GM06990 (cell line): ENCODE measurements at regions not wholly inside any gene's neighbourhood (a gene's known extent, or its start where the extent isn't known, plus 50 kb on each side); places are given as distances from the start of the nearest gene placed in this dataset.

Experiments used
- DNase-seq: peaks from one replicate; pipeline ENCODE4 v3.0.0-alpha.2; 2011; ENCODE audit not compliant: insufficient read length; ENCODE audit errors: extremely low read depth
- H3K27me3 ChIP-seq: replicated peaks from 2 replicates; pipeline ENCODE4 v1.6.0; 2011; ENCODE audit warnings: low read length; ENCODE audit not compliant: control insufficient read depth, insufficient read depth
- H3K36me3 ChIP-seq: 2 replicates; pipeline ENCODE4 v1.5.1; 2011; ENCODE audit warnings: low read length; ENCODE audit not compliant: control insufficient read depth, insufficient read depth
- H3K4me3 ChIP-seq: replicated peaks from 2 replicates; pipeline ENCODE4 v1.5.1; 2011; ENCODE audit warnings: low read depth, mild to moderate bottlenecking, control low read depth, low read length
- CTCF ChIP-seq: IDR thresholded peaks from 2 replicates; pipeline ENCODE4 v1.5.1; 2011; ENCODE audit warnings: low read length, control low read depth, mild to moderate bottlenecking, inconsistent platforms; ENCODE audit not compliant: insufficient read depth, poor library complexity, severe bottlenecking

- H3K4me3 ChIP-seq, result no peak overlapping the region
- DNase-seq, result no peak
- TF ChIP-seq CTCF, result no peak
- H3K27me3 ChIP-seq, result no peaks in the 10 kb centered on the region
- H3K36me3 ChIP-seq, result no peaks in the 10 kb centered on the region
Measured at GRCh38 chr11:104736502-104736901, 161.8 kb downstream of the CASP12 start.

DNA sequence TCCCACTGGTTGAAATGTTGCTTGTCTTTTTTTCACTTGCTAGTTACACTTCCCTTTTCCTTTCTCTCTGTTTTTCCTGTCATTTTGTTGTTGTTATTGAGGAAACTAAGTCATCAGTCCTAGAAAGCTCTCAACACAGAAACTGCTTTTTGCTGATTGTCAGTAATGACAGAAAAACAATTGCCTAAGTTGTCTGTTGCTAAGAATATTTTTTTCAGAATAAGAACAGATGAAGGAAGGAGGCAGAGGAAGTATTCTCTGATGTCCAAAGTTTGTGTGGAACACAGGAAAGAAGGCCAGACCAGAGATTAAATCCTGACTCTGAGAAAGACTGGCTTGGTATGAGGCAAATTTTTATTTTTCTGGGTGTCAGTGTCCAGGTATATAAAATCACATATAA is 163.3 kb downstream of the CASP12 start:
- Histone ChIP-seq H3K27me3 (no peaks in the 10 kb centered on the region), H3K36me3 (no peaks in the 10 kb centered on the region), H3K4me3 (no peak overlapping the region)
- TF ChIP-seq CTCF, result no peak
- DNase-seq, result no peak

DNA sequence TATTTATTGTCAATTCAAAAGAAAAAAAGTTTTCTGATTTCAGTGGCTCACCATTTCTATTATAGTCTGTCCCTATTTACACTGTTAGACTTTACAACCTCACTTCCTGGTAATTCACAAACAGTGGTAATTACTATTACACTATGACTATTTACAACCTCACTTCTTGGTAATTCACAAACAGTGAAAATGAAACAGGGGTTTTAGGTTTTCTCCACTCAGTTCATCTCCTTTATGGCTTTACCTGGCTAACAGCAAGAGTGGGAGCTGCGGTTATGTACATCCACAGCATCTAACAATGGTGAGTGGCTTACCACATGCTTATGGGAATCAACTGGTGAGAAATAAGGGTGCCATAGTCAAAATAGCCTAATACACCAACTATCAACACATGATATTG is 166.4 kb downstream of the CASP12 start:
- no peaks in the 10 kb centered on the region for H3K36me3 ChIP-seq
- no peak for DNase-seq
- TF ChIP-seq CTCF, result no peak
- H3K4me3 ChIP-seq, result no peak overlapping the region
- H3K27me3 ChIP-seq, result no peaks in the 10 kb centered on the region

DNA sequence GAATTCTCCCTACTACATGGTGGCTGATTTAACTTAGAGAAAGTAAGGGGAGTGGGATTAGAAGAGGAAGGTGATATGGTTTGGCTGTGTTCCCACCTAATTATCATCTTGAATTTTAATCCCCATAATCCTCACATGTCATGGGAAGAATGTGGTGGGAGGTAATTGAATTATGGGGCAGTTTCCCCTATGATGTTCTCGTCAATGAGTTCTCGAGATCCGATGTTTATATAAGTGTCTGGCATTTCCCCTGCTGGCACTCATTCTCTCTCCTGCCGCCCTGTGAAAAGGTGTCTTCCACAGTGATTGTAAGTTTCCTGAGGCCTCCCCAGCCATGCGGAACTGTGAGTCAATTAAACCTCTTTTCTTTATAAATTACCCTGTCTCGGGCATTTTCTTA is 169.3 kb downstream of the CASP12 start:
- no peak overlapping the region for H3K4me3 ChIP-seq
- H3K27me3 ChIP-seq, result no peaks in the 10 kb centered on the region
- no peak for TF ChIP-seq CTCF
- no peaks in the 10 kb centered on the region for H3K36me3 ChIP-seq
- DNase-seq, result no peak

GRCh38 chr11:104727768-104728167 is 170.5 kb downstream of the CASP12 start:
- no peak for DNase-seq
- no peak for TF ChIP-seq CTCF
- no peak overlapping the region for H3K4me3 ChIP-seq
- no peaks in the 10 kb centered on the region for H3K27me3 ChIP-seq
- no peaks in the 10 kb centered on the region for H3K36me3 ChIP-seq

GRCh38 chr11:104727095-104727494 is 171.2 kb downstream of the CASP12 start:
- Histone ChIP-seq H3K27me3 (no peaks in the 10 kb centered on the region), H3K4me3 (no peak overlapping the region), H3K36me3 (no peaks in the 10 kb centered on the region)
- no peak for DNase-seq
- no peak for TF ChIP-seq CTCF
